Breast epithelium (tissue), 4 donors: ENCODE measurements at regions not wholly inside any gene's neighbourhood (a gene's known extent, or its start where the extent isn't known, plus 50 kb on each side); places are given as distances from the start of the nearest gene placed in this dataset.

Experiments
- DNase-seq, 2 donors: peaks; one replicate each; pipeline ENCODE4 v3.0.0-alpha.2; 2019; ENCODE audit warnings: low spot score in 2 of 2
- H3K27ac ChIP-seq, 2 donors: fragments of 200-600 bp; sonication (generic) in 1 of 2; one replicate each; pipeline ENCODE4 v1.5.1; 2016 to 2019; ENCODE audit warnings: mild to moderate bottlenecking in 1 of 2
- H3K27me3 ChIP-seq, 2 donors: fragments of 200-600 bp; sonication (generic) in 1 of 2; one replicate each; pipeline versions ENCODE4 v1.5.1 to v1.6.0; 2017 to 2019; ENCODE audit warnings: control low read depth in 1 of 2, mild to moderate bottlenecking in 1 of 2
- H3K36me3 ChIP-seq: fragments of 200-600 bp; one replicate; pipeline ENCODE4 v1.5.1; 2019
- H3K4me1 ChIP-seq, 2 donors: fragments of 200-600 bp; sonication (generic); one replicate each; pipeline ENCODE4 v1.5.1; 2016 to 2019; ENCODE audit warnings: control low read depth in 1 of 2
- H3K4me3 ChIP-seq, 3 donors: fragments of 200-600 bp; sonication (generic); 1 replicate in 2 of 3; 2 replicates in 1 of 3; pipeline ENCODE4 v1.5.1; 2016 to 2019; ENCODE audit warnings: mild to moderate bottlenecking in 3 of 3, moderate library complexity in 2 of 3
- H3K9me3 ChIP-seq, 2 donors: fragments of 200-600 bp; sonication (generic) in 1 of 2; one replicate each; pipeline ENCODE4 v1.5.1; 2016 to 2019; ENCODE audit warnings: control low read depth in 1 of 2
- POLR2A ChIP-seq: fragments of 450-650 bp; IDR thresholded peaks from one replicate; pipeline ENCODE4 v1.6.1; 2016; ENCODE audit warnings: antibody characterized with exemption, mild to moderate bottlenecking, moderate library complexity
- POLR2AphosphoS5 ChIP-seq, 3 donors: sonication (generic); formaldehyde crosslinking; IDR thresholded peaks; one replicate each; pipeline ENCODE4 v1.6.1; 2017; ENCODE audit warnings: antibody characterized with exemption in 3 of 3
- intact Hi-C: fragments of 100-400 bp; cut with DNase I; formaldehyde crosslinking; loops from one replicate; pipeline ENCODE4 v1.15.1; 2023; ENCODE audit warnings: low total_unique reads
- TF ChIP-seq, protein P1 (sequence below), 3 donors: fragments of 450-650 bp; IDR thresholded peaks; one replicate each; pipeline ENCODE4 v1.5.1; 2016 to 2017; ENCODE audit warnings: antibody characterized with exemption in 3 of 3, mild to moderate bottlenecking in 3 of 3, moderate library complexity in 3 of 3

DNA sequence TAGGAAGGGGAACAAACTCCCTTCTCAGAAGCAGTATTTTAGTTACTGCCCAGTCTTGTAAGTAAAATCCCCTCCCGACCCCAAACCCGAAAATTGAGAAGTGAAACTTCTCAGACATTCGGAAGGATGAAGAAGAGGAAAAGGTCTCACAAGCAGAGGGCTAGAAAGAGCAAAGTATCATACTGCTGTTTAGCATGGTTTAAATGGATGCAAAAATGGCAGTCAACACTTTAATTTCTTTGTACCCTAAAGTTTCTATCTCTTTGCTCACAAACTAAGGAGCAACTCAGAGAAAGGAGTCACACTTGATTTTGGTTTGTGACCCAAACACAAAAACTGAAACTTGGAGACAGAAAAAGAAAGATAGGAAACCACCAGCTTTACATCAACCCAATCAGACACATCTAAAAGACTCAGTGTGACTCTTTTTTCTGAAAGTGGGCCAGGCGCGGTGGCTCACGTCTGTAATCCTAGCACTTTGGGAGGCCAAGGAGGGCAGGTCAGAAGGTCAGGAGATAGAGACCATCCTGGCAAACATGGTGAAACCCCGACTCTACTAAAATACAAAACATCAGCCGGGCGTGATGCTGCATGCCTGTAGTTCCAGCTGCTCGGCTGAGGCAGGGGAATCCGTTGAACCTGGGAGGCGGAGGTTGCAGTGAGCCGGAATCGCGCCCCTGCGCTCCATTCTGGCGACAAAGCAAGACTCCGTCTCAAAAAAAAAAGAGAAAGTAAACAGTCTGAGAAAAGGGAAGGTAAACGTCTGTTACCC lies 63.2 kb upstream of the ATP11B start:
- H3K27ac ChIP-seq = no peak overlapping the region
- DNase-seq = no peak
- intact Hi-C loops = loop anchor here (2.0 kb wide), 1 partner anchor 57 kb away; no protein-coding TSS in a partner anchor

GRCh38 chr3:182730675-182731042 lies 62.6 kb upstream of the ATP11B start:
- no peaks in the 10 kb centered on the region for H3K27me3 ChIP-seq
- DNase-seq = no peak
- H3K4me1 ChIP-seq = no peaks in the 10 kb centered on the region
- no peaks in the 10 kb centered on the region for H3K36me3 ChIP-seq
- intact Hi-C loops = loop anchor here (2.0 kb wide), 1 partner anchor 56 kb away; no protein-coding TSS in a partner anchor
- TF ChIP-seq POLR2A (no peak), POLR2AphosphoS5 (IDR thresholded peaks at IDR 0.05) (no peak)
- TF ChIP-seq, protein P1, sequence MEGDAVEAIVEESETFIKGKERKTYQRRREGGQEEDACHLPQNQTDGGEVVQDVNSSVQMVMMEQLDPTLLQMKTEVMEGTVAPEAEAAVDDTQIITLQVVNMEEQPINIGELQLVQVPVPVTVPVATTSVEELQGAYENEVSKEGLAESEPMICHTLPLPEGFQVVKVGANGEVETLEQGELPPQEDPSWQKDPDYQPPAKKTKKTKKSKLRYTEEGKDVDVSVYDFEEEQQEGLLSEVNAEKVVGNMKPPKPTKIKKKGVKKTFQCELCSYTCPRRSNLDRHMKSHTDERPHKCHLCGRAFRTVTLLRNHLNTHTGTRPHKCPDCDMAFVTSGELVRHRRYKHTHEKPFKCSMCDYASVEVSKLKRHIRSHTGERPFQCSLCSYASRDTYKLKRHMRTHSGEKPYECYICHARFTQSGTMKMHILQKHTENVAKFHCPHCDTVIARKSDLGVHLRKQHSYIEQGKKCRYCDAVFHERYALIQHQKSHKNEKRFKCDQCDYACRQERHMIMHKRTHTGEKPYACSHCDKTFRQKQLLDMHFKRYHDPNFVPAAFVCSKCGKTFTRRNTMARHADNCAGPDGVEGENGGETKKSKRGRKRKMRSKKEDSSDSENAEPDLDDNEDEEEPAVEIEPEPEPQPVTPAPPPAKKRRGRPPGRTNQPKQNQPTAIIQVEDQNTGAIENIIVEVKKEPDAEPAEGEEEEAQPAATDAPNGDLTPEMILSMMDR (IDR thresholded peaks at IDR 0.05) = no peak
- H3K4me3 ChIP-seq = no peak overlapping the region
- H3K9me3 ChIP-seq = no peaks in the 10 kb centered on the region
- H3K27ac ChIP-seq = no peak overlapping the region

More for the DNA sequence above, 63.2 kb upstream of the ATP11B start:
- TF ChIP-seq POLR2A (no peak), POLR2AphosphoS5 (IDR thresholded peaks at IDR 0.05) (no peak)
- TF ChIP-seq, protein P1 (IDR thresholded peaks at IDR 0.05) = no peak
- H3K4me1 ChIP-seq = no peaks in the 10 kb centered on the region
- H3K27me3 ChIP-seq = no peaks in the 10 kb centered on the region
- no peaks in the 10 kb centered on the region for H3K9me3 ChIP-seq
- no peak overlapping the region for H3K4me3 ChIP-seq
- no peaks in the 10 kb centered on the region for H3K36me3 ChIP-seq

GRCh38 chr3:182731764-182732163 lies 61.5 kb upstream of the ATP11B start:
- DNase-seq = no peak
- no peak overlapping the region for H3K27ac ChIP-seq
- TF ChIP-seq POLR2AphosphoS5 (IDR thresholded peaks at IDR 0.05) = no peak
- no peak for TF ChIP-seq POLR2A
- TF ChIP-seq, protein P1 (IDR thresholded peaks at IDR 0.05) = no peak
- no peaks in the 10 kb centered on the region for H3K9me3 ChIP-seq
- H3K36me3 ChIP-seq = no peaks in the 10 kb centered on the region
- intact Hi-C loops = loop anchor here (2.0 kb wide), 1 partner anchor 55 kb away; no protein-coding TSS in a partner anchor
- H3K4me3 ChIP-seq = no peak overlapping the region
- H3K4me1 ChIP-seq = no peaks in the 10 kb centered on the region
- no peaks in the 10 kb centered on the region for H3K27me3 ChIP-seq

DNA sequence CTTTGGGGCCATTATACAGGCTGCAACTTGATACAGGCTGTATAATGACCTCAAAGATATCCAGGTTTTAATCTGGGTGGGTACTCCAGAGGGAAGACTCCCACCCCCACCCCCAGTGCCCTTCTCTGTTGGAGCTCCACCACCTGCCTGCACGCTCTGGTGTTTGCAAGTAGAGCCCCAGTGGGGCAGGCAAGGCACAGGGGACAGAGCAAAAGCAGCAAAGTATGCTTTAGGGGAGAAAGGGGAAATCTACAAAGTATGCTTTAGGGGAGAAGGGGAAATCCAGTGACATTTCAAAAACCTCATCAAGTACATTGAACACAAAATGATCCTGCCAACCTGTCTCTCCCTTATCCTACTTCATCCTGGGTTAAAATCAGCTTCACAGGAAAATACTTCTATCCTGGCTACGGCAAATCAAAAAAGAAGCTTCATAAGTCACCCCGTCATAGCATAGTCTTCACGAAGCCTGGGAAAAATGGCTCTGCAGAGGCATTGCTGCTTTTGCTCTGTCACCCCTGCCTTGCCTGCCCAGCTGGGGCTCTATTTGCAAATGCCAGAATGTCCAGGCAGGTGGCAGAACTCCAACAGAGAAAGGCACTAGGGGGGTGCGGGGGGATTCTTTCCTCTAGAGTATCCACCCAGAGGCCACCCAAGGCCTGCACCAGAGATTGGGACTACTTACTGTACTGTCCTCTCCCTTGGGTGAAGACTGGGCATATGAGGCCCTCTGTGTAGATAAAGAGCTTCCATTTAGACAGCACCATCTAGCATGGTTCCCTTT lies 60.9 kb upstream of the ATP11B start:
- Histone ChIP-seq H3K4me3 (no peak overlapping the region), H3K9me3 (no peaks in the 10 kb centered on the region), H3K4me1 (no peaks in the 10 kb centered on the region), H3K36me3 (no peaks in the 10 kb centered on the region), H3K27me3 (no peaks in the 10 kb centered on the region), H3K27ac (no peak overlapping the region)
- DNase-seq = no peak
- no peak for TF ChIP-seq POLR2AphosphoS5 (IDR thresholded peaks at IDR 0.05)
- no peak for TF ChIP-seq POLR2A
- TF ChIP-seq, protein P1 (IDR thresholded peaks at IDR 0.05) = no peak
- intact Hi-C loops = no loop called here

DNA sequence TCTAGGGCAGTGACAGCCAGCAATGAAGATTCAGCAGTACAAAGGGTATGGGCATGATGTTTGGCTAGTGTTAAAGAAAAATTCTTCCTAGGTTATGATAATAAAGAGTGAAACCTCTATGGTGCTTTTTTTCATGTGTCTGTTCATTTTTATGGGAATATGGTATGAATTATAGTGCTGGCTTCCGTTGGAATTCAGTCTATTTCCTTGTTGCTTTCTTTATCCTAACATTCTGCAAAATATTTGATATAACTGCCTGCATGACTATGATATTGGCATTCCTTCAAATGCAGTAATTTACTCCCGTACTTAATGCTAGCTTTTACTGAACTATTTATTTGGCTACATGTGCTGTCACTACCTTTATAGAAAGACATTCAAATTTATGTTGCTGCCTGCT lies 57.6 kb upstream of the ATP11B start:
- DNase-seq = no peak
- intact Hi-C loops = no loop called here
- TF ChIP-seq, protein P1 (IDR thresholded peaks at IDR 0.05) = no peak
- TF ChIP-seq POLR2A (no peak), POLR2AphosphoS5 (IDR thresholded peaks at IDR 0.05) (no peak)
- H3K27me3 ChIP-seq = no peaks in the 10 kb centered on the region
- H3K27ac ChIP-seq = no peak overlapping the region
- no peaks in the 10 kb centered on the region for H3K9me3 ChIP-seq
- H3K4me1 ChIP-seq = no peaks in the 10 kb centered on the region
- no peak overlapping the region for H3K4me3 ChIP-seq
- no peaks in the 10 kb centered on the region for H3K36me3 ChIP-seq
